ENCODE measurements at regions not wholly inside any gene's neighbourhood (a gene's known extent, or its start where the extent isn't known, plus 50 kb on each side); places are given as distances from the start of the nearest gene placed in this dataset.

- no peak overlapping the region for H2BK120ac ChIP-seq (ENCODE audit: low read depth, low read length, poor library complexity, severe bottlenecking)
- no peak overlapping the region for H3K4me3 Mint-ChIP-seq
- no CpG with 5 or more reads among the region's 3 CpGs for WGBS (ENCODE audit: extremely low coverage, insufficient read length, low lambda C conversion rate)
- no peak overlapping the region for H2AFZ ChIP-seq (ENCODE audit: low read length)
- H3K4me1 Mint-ChIP-seq, result no peaks in the 10 kb centered on the region
- H4K91ac ChIP-seq (ENCODE audit: insufficient read length, low read depth, low read length), result no peak overlapping the region
- TF ChIP-seq CTCF (conservative IDR thresholded peaks at IDR 0.05), result no peak
- no peak overlapping the region for H3K9ac ChIP-seq (ENCODE audit: extremely low read depth, insufficient read length, low read length)
- H3T11ph ChIP-seq (ENCODE audit: low read length), result no peak overlapping the region
- H3K36me3 Mint-ChIP-seq (ENCODE audit: insufficient read depth in 1 of 3, low read depth in 3 of 3), result peaks cover 0 to 2% (median 0%) of the 10 kb centered on the region in 3 experiments; a peak in 4 of 7 replicates
- H4K8ac ChIP-seq (replicated peaks; ENCODE audit: insufficient read length, low read depth, low read length), result no peak overlapping the region
- no peaks in the 10 kb centered on the region for H3K4me1 ChIP-seq (ENCODE audit: insufficient read depth, low read length)
- no peak overlapping the region for H2BK15ac ChIP-seq (ENCODE audit: low read depth, low read length)
- no peak overlapping the region for H3K56ac ChIP-seq (ENCODE audit: insufficient read length, low read depth, low read length)
- H3K9me3 ChIP-seq (ENCODE audit: control insufficient read depth, low read depth, low read length), result peaks cover 6% of the 10 kb centered on the region
- no peaks in the 10 kb centered on the region; the same call in 1 of the 2 replicates for H3K27me3 Mint-ChIP-seq (ENCODE audit: low read depth)
- no peaks in the 10 kb centered on the region for H4K20me1 ChIP-seq (ENCODE audit: control insufficient read depth, insufficient read depth, insufficient read length)
- no peak overlapping the region for H2BK5ac ChIP-seq (ENCODE audit: insufficient read length, low read length)
- H3K79me2 ChIP-seq (ENCODE audit: insufficient read depth, low read length), result no peaks in the 10 kb centered on the region
- H3K27ac ChIP-seq (ENCODE audit: insufficient read length, low read depth, low read length), result no peak overlapping the region
- no peak overlapping the region for H3K27ac Mint-ChIP-seq
- H3K4ac ChIP-seq (ENCODE audit: low read depth, low read length), result no peak overlapping the region
- H3K23me2 ChIP-seq (ENCODE audit: insufficient read length, low read depth, low read length, poor library complexity, severe bottlenecking), result no peaks in the 10 kb centered on the region
- no peaks in the 10 kb centered on the region for H3K27me3 ChIP-seq (ENCODE audit: insufficient read depth, low read length)
- H4K5ac ChIP-seq (ENCODE audit: insufficient read length, low read depth, low read length), result no peak overlapping the region
- H2BK20ac ChIP-seq (ENCODE audit: low read depth, low read length, poor library complexity, severe bottlenecking), result no peak overlapping the region
- no peak overlapping the region for H3K18ac ChIP-seq (ENCODE audit: insufficient read length, low read depth, low read length)
- no peak for DNase-seq
- H2BK12ac ChIP-seq (ENCODE audit: insufficient read length, low read depth, low read length), result no peak overlapping the region
- H2AK5ac ChIP-seq (ENCODE audit: insufficient read length, low read length), result no peak overlapping the region
- no peak overlapping the region for H3K23ac ChIP-seq (ENCODE audit: insufficient read length, low read depth, low read length)
- no peak overlapping the region for H3K14ac ChIP-seq (ENCODE audit: insufficient read depth, low read length)
- H3K79me1 ChIP-seq (ENCODE audit: insufficient read depth, low read depth, low read length, poor library complexity, severe bottlenecking), result no peaks in the 10 kb centered on the region
- peaks cover 62 to 78% of the 10 kb centered on the region in 2 experiments for H3K9me3 Mint-ChIP-seq
- no peak overlapping the region for H3K4me2 ChIP-seq (ENCODE audit: insufficient read depth, insufficient read length, low read length)
Measured at GRCh38 chrX:67328476-67328875, 215.3 kb upstream of the AR start.

Measured in H9 (cell line).